ENCODE measurements at regions not wholly inside any gene's neighbourhood (a gene's known extent, or its start where the extent isn't known, plus 50 kb on each side); places are given as distances from the start of the nearest gene placed in this dataset.

- no peak for DNase-seq (ENCODE audit: low read depth)
These were observed 139.6 kb upstream of the FAM20A start for GRCh38 chr17:68740555-68741447.

DNA sequence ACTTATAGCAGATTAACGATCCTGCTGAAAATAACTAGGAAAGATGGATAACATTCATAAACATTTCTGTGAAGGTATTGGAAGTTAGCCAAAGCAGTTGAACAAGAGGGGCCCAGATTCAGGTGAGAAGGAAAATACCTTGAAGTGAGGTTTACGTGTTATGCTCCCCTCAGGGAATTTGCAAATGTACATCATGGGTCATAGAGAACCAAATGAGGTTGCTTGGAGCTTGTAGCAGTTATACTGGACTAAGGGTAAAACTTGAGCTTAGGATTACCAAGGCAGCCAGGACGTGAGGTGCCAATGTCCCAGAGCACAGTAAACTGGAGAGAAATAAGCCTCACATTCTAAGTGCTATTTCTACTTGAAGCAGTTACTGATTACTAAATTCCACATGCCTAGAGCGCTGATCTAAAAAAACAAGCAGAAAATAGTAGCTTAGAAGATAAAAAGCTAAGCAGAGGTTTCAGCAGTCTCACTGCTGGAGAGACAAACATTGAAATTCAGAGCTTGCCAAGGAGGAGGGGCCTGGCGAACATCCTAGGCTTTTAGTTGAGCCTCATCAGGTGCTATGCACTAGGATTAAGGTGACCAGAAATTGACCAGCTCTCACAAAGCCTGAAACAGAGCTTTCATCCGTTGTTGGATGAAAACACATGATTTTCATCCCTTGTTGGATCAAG lies 136.7 kb upstream of the FAM20A start:
- no peak for DNase-seq (ENCODE audit: low read depth)

DNA sequence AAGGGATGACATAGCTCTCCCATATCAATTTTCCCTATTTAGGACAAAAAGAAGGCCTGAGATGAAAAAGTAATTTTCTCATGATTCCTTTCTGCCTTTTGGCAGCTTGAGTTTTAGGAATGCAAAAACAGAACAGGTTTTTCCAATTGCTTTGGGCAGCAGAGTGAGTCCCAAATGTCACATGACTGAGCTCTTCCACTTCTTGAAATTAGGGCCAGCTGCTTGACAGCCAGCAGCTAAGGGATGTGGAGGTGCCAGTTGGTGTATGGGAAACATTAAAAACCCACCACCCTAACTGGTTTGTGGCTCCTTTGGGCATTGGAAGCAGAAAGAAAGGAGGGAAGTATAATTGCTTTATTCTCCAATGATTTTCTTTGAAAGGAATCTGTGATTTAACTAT lies 133.8 kb upstream of the FAM20A start:
- DNase-seq (ENCODE audit: low read depth): no peak

- DNase-seq (ENCODE audit: low read depth): no peak
These were observed 133.2 kb upstream of the FAM20A start for GRCh38 chr17:68734187-68734900.

GRCh38 chr17:68733241-68734176 lies 132.3 kb upstream of the FAM20A start:
- DNase-seq (ENCODE audit: low read depth): no peak

GRCh38 chr17:68732301-68732749 lies 131.2 kb upstream of the FAM20A start:
- no peak for DNase-seq (ENCODE audit: low read depth)

- no peak for DNase-seq (ENCODE audit: low read depth)
These were observed 130.3 kb upstream of the FAM20A start for GRCh38 chr17:68731465-68731864.

- peak; percentile 76 for DNase-seq (ENCODE audit: low read depth)
These were observed 118.3 kb upstream of the FAM20A start for GRCh38 chr17:68719431-68719830.

DNA sequence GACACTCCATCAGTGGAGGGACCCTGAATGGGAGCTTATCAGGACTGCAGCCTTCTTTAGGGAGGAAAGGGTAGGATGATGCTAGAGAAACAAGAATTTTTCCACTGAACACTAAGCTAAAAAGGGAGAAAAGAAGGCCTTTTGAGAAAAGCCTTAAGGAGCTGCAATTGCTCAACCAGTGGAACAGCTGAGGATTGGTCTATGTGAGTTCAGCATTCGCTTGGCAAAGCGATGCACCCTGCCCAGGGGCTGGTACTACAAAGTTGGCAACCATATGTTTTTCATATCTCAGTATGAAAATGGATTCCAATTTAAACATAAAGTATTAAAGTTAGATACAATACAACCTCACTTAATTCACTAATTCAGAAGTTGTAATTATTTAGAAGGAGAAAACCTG lies 117.8 kb upstream of the FAM20A start:
- peak; percentile 38 for DNase-seq (ENCODE audit: low read depth)

- DNase-seq (ENCODE audit: low read depth): no peak
These were observed 117.3 kb upstream of the FAM20A start for GRCh38 chr17:68718465-68718864.

- no peak for DNase-seq (ENCODE audit: low read depth)
These were observed 113.5 kb upstream of the FAM20A start for GRCh38 chr17:68714676-68715075.

GRCh38 chr17:68711858-68712257 lies 110.7 kb upstream of the FAM20A start:
- DNase-seq (ENCODE audit: low read depth): peak; percentile 72

GRCh38 chr17:68710976-68711375 lies 109.8 kb upstream of the FAM20A start:
- no peak for DNase-seq (ENCODE audit: low read depth)

GRCh38 chr17:68710035-68710780 lies 109.0 kb upstream of the FAM20A start:
- peak; percentile 84 for DNase-seq (ENCODE audit: low read depth)

- DNase-seq (ENCODE audit: low read depth): no peak
These were observed 108.3 kb upstream of the FAM20A start for GRCh38 chr17:68709461-68709860.

DNA sequence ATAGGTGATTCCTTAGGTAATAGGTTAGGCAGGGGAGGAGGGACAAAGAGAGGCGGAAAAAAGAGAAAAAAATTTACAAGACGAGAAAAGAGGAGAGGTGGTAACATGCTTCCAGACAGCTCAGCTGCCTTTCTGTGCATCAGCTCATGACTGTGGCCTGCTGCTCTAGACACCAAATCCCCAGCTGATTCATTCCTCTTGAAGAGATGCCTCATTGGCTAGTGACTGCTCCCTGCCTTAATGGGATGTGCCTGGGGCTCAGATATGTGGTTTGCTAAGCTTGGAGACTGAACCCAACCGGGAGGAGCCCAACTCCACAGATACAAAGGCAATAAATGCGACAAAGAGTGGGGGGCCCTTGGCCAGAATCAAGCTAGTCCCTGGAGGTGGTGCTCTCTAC lies 105.9 kb upstream of the FAM20A start:
- DNase-seq (ENCODE audit: low read depth): peak; percentile 76

- DNase-seq (ENCODE audit: low read depth): peak; percentile 42
These were observed 105.3 kb upstream of the FAM20A start for GRCh38 chr17:68706356-68706920.

DNA sequence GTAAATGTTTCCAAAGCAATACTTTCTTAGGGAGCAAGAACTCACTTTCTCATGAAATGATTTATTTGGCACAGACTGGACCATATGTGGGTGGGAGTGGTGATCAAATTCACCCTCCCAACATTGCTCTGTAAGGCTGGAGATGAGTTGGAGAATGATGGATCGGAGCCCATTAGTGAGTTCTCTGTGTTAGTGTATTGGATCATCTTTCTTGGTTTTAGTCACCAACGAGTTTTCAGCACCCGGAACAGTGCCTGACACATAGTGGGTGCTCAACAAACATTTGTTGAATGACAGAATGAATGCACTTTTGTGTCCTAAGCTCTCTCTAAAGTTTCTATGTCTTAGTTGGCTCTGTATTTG lies 104.5 kb upstream of the FAM20A start:
- no peak for DNase-seq (ENCODE audit: low read depth)

DNA sequence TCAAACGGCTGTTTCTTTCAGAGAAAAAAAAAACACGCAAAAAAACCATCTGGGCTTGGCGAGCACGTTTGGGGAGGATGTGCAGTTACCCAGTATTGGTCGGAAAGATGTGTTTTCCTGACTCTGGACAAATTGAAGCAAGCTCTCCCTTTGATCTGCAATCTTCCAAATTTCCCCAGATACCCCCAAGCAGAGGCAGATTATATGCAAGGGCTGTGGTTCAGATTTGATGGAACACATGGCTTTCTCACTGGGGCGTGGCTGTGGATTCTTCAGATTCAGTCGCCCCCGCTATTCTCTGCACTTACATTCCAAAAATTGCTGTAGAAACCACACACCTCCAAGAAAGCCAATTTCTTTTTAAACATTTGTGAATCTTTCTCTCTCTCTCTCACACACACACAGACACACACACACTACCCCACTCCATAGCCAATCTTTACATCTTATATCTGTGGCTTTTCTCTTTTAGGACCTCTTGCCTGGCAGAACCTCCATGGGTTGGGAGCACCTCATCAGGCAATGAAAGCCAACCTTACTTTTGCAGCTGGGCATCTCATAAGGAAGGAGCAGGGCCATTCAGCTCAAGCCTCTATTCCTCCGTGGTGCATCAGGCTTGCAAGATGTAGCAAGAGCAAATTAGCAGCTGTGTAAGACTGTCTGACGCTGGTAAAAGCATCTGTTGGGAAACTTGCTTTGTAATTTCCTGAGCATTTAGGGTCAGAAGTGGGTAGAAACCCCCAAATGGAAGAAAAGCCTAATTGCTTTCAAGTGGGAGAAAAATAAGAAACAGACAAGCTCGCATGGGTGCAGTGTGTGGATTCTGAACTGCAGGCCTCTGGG lies 103.9 kb upstream of the FAM20A start:
- DNase-seq (ENCODE audit: low read depth): peak; percentile 96

DNA sequence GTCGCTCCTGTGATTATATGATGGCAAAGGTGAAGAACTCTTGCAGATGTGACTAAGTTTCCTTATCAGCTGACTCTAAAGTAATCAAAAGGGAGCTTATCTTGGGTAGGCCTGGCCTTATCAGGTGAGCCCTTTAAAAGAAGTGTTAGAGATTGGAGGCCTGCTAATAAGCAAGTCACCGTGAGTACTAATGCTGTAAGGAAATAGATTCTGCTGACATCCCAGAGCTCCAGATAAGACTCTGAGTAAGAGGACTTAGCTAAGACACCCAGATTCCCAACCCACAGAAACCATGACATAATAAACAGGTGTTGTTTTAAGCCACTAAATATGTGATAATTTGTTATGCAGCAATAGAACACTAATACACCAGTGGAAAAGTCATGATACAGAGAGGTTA lies 99.9 kb upstream of the FAM20A start:
- no peak for DNase-seq (ENCODE audit: low read depth)
